ENCODE measurements at regions not wholly inside any gene's neighbourhood (a gene's known extent, or its start where the extent isn't known, plus 50 kb on each side); places are given as distances from the start of the nearest gene placed in this dataset.

DNA sequence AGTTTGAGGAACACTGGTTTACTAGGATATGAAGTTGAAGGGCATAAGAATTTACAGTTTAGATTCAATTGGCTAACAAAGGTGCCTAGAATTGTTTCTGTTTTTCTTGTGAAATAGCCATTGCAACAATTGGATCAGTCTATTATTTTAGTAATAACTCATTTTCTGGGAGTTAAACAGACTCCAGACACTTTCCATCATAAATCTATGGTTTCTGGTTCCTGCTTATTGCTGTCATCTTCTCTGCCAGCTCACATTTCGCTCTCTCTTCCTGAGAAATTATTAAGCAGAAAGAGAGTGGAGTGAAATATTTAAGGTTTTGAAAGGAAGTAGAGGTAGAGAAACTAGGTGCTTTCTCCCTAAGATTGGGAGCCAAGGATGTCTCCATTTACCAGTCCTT is 165.1 kb upstream of the PRR16 start:
- no peak for TF ChIP-seq POLR2A (IDR thresholded peaks at IDR 0.05)
- no peak for TF ChIP-seq POLR2AphosphoS5 (IDR thresholded peaks at IDR 0.05; ENCODE audit: insufficient read depth in 1 of 2, low read depth in 1 of 2)
